ENCODE measurements at regions not wholly inside any gene's neighbourhood (a gene's known extent, or its start where the extent isn't known, plus 50 kb on each side); places are given as distances from the start of the nearest gene placed in this dataset.

GRCh38 chr11:28798286-28798685 is 690.1 kb downstream of the METTL15 start:
- H3K36me3 ChIP-seq (ENCODE audit: low read length) = no peaks in the 10 kb centered on the region
- H3K4me2 ChIP-seq (ENCODE audit: low read depth, low read length, poor library complexity, severe bottlenecking) = no peak overlapping the region
- H3F3A ChIP-seq (ENCODE audit: insufficient read depth) = no peaks in the 10 kb centered on the region
- no peaks in the 10 kb centered on the region for H3K27me3 ChIP-seq (ENCODE audit: low read length)
- H3K27ac ChIP-seq (ENCODE audit: low read depth, low read length) = no peak overlapping the region
- TF ChIP-seq EZH2phosphoT487 (conservative IDR thresholded peaks at IDR 0.05; ENCODE audit: low read length) = no peak
- TF ChIP-seq, protein P1, sequence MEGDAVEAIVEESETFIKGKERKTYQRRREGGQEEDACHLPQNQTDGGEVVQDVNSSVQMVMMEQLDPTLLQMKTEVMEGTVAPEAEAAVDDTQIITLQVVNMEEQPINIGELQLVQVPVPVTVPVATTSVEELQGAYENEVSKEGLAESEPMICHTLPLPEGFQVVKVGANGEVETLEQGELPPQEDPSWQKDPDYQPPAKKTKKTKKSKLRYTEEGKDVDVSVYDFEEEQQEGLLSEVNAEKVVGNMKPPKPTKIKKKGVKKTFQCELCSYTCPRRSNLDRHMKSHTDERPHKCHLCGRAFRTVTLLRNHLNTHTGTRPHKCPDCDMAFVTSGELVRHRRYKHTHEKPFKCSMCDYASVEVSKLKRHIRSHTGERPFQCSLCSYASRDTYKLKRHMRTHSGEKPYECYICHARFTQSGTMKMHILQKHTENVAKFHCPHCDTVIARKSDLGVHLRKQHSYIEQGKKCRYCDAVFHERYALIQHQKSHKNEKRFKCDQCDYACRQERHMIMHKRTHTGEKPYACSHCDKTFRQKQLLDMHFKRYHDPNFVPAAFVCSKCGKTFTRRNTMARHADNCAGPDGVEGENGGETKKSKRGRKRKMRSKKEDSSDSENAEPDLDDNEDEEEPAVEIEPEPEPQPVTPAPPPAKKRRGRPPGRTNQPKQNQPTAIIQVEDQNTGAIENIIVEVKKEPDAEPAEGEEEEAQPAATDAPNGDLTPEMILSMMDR (IDR thresholded peaks at IDR 0.05; ENCODE audit: insufficient read depth, low read length, poor library complexity, severe bottlenecking) = no peak
- H3K9me3 ChIP-seq (ENCODE audit: insufficient read depth, low read length) = no peaks in the 10 kb centered on the region
- no peaks in the 10 kb centered on the region for H3K9me2 ChIP-seq (replicated peaks; ENCODE audit: insufficient read depth, low read length)
- H3K4me3 ChIP-seq (ENCODE audit: insufficient read depth, low read length, poor library complexity, severe bottlenecking) = no peak overlapping the region
- H3K79me2 ChIP-seq (ENCODE audit: insufficient read depth, low read length) = no peaks in the 10 kb centered on the region
- H2AFZ ChIP-seq (ENCODE audit: low read depth, low read length, severe bottlenecking) = no peak overlapping the region
- H3K9ac ChIP-seq (ENCODE audit: low read length) = no peak overlapping the region
- H4K20me1 ChIP-seq (ENCODE audit: low read depth, low read length) = no peaks in the 10 kb centered on the region

DNA sequence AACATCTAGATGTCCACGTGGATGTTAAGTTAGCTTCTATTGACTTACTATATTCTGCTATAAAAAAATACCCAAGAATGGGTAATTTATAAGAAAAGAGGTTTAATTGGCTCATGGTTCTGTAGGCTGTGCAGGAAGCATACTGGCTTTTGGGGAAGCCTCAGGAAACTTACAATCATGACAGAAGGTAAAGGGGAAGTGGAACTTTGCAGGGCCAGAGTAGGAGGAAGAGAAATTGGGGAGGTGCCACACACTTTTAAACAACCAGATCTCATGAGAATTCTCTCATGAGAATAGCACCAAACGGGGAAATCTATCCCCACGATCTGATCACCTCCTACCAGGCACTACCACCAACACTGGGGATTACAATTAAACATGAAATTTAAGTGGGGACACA is 689.3 kb downstream of the METTL15 start:
- no peak overlapping the region for H3K27ac ChIP-seq (ENCODE audit: low read depth, low read length)
- no peaks in the 10 kb centered on the region for H3K9me2 ChIP-seq (replicated peaks; ENCODE audit: insufficient read depth, low read length)
- H3K9me3 ChIP-seq (ENCODE audit: insufficient read depth, low read length) = no peaks in the 10 kb centered on the region
- H3K4me3 ChIP-seq (ENCODE audit: insufficient read depth, low read length, poor library complexity, severe bottlenecking) = no peak overlapping the region
- no peak overlapping the region for H3K9ac ChIP-seq (ENCODE audit: low read length)
- H3K4me2 ChIP-seq (ENCODE audit: low read depth, low read length, poor library complexity, severe bottlenecking) = no peak overlapping the region
- H3K79me2 ChIP-seq (ENCODE audit: insufficient read depth, low read length) = no peaks in the 10 kb centered on the region
- no peaks in the 10 kb centered on the region for H3K36me3 ChIP-seq (ENCODE audit: low read length)
- H4K20me1 ChIP-seq (ENCODE audit: low read depth, low read length) = no peaks in the 10 kb centered on the region
- no peaks in the 10 kb centered on the region for H3K27me3 ChIP-seq (ENCODE audit: low read length)
- H3F3A ChIP-seq (ENCODE audit: insufficient read depth) = no peaks in the 10 kb centered on the region
- no peak overlapping the region for H2AFZ ChIP-seq (ENCODE audit: low read depth, low read length, severe bottlenecking)
- TF ChIP-seq, protein P1 (IDR thresholded peaks at IDR 0.05; ENCODE audit: insufficient read depth, low read length, poor library complexity, severe bottlenecking) = no peak
- no peak for TF ChIP-seq EZH2phosphoT487 (conservative IDR thresholded peaks at IDR 0.05; ENCODE audit: low read length)

DNA sequence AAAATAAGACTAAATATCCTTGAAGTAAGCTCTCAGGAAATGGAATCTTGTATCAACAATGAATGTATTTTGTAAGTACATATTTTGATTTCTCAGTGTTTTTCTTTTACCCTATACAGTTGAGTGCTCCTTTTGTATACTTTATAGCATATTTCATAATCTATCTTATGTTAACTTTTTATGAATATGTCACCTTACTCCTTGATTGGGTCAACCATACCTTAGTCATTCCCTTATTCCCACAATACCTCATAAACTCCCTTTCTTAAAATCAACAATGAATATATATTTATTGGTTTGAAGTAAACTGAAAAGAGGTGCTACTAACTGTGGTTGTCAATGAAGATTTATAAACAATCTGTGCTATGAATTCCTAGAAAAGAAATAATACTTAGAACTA is 686.2 kb downstream of the METTL15 start:
- no peak overlapping the region for H3K9ac ChIP-seq (ENCODE audit: low read length)
- H3K9me3 ChIP-seq (ENCODE audit: insufficient read depth, low read length) = no peaks in the 10 kb centered on the region
- no peaks in the 10 kb centered on the region for H3K27me3 ChIP-seq (ENCODE audit: low read length)
- H3K4me3 ChIP-seq (ENCODE audit: insufficient read depth, low read length, poor library complexity, severe bottlenecking) = no peak overlapping the region
- H3F3A ChIP-seq (ENCODE audit: insufficient read depth) = no peaks in the 10 kb centered on the region
- no peaks in the 10 kb centered on the region for H3K36me3 ChIP-seq (ENCODE audit: low read length)
- H3K27ac ChIP-seq (ENCODE audit: low read depth, low read length) = no peak overlapping the region
- no peak overlapping the region for H2AFZ ChIP-seq (ENCODE audit: low read depth, low read length, severe bottlenecking)
- no peak overlapping the region for H3K4me2 ChIP-seq (ENCODE audit: low read depth, low read length, poor library complexity, severe bottlenecking)
- H3K9me2 ChIP-seq (replicated peaks; ENCODE audit: insufficient read depth, low read length) = no peaks in the 10 kb centered on the region
- no peaks in the 10 kb centered on the region for H4K20me1 ChIP-seq (ENCODE audit: low read depth, low read length)
- no peaks in the 10 kb centered on the region for H3K79me2 ChIP-seq (ENCODE audit: insufficient read depth, low read length)
- TF ChIP-seq, protein P1 (IDR thresholded peaks at IDR 0.05; ENCODE audit: insufficient read depth, low read length, poor library complexity, severe bottlenecking) = no peak
- no peak for TF ChIP-seq EZH2phosphoT487 (conservative IDR thresholded peaks at IDR 0.05; ENCODE audit: low read length)

Measured in SU-DHL-6 (cell line).